NCI-H146 (cell line): ENCODE measurements at regions not wholly inside any gene's neighbourhood (a gene's known extent, or its start where the extent isn't known, plus 50 kb on each side); places are given as distances from the start of the nearest gene placed in this dataset.

Experiments
- DNase-seq: peaks from one replicate; lab custom pipeline; 2025; lab: John Stamatoyannopoulos, UW

DNA sequence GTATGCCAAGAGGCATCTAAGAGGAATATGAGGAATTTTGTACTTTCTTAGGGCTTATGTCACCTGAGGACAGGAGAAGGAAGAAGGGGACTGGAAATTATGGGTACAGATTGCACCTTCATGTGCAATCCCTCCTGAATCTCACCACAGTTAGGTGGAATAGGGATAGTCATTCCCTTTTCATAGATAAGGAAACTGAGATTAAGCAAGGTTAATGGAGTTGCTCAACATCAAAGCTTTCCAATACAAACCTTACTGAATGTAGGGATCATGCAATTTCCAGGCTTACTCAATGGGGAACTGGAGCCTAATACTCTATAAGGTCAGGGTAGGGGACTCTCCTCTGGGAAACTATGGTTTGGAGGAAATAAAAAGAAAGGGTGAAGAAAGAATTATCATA lies 133.0 kb downstream of the C11orf87 start:
- DNase-seq: no peak

DNA sequence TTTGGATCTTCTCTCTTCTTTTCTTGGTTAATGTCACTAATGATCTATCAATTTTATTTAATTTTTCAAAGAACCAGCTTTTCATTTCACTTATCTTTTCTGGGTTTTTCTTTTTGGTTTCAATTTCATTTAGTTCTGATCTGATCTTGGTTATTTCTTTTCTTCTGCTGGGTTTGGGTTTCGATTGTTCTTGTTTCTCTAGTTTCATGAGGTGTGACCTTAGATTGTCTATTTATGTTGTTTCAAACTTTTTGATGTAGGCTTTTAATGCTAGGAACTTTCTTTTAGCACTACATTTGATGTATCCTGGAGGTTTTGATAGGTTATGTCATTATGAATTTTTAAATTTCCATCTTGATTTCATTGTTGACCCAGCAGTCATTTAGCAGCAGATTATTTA lies 142.3 kb downstream of the C11orf87 start:
- DNase-seq: no peak

GRCh38 chr11:109582470-109582869 lies 160.5 kb downstream of the C11orf87 start:
- DNase-seq: no peak

GRCh38 chr11:109584001-109584972 lies 162.3 kb downstream of the C11orf87 start:
- DNase-seq: no peak

DNA sequence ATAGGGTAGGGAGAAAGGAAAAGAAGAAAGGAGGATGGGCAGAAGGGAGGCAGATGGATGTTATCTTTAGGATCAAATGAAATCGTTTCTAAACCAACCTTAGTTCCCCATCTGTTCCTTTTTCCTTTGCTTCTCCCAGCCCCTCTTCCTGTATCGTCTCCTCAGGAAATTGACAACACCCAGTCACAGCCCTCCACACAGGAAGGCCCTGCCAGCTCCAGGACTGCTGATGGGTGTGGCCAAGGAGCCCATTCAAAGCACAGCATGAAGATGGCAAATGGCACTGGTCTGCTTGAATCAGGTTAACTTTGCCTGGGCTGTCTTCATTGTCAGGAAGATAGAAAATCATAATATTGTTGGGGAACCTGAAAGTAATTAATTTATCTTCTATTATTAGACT lies 164.8 kb downstream of the C11orf87 start:
- DNase-seq: peak; percentile 2

DNA sequence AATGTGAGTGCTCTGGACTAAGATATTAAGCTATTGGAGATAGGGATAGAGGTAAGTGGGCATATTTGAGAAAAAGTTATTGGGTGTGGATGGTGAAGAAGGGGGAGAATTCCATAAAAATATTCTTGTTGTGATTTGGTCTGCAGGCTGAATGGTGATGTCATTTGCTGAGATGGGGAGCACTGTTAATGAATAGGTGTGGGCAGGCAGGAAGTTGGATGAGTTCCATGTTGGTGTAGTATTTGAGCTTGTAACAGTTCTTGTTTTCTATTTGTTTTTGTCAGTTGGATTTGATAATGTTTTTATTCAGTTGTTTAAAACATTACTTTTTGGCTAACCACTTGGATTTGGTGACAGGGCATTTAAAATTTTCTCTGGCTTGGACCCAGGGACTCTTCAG lies 168.8 kb downstream of the C11orf87 start:
- DNase-seq: no peak

DNA sequence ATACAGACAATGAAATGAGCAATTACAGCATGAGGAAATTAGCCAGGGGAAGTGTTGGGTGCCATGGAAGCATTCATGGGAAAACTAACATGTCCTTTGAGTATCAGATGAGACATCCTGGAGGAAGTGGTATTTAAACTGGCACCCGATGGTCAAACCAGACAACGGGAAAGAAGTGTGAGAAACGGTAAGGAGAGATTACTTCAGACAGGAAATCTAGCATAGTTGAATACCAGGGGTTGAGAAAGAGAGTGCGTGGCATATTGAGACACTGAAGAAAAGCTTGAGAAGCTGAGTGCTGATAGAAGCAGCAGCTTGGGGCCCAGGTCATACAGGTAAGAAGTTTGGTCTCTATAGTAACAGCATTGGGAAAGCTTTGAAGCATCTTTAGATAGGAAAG lies 175.3 kb downstream of the C11orf87 start:
- DNase-seq: no peak

GRCh38 chr11:109604481-109605400 lies 182.8 kb downstream of the C11orf87 start:
- DNase-seq: no peak

- DNase-seq: no peak
Measured at GRCh38 chr11:109606256-109606655, 184.3 kb downstream of the C11orf87 start.

- no peak for DNase-seq
Measured at GRCh38 chr11:109609454-109610185, 187.6 kb downstream of the C11orf87 start.

DNA sequence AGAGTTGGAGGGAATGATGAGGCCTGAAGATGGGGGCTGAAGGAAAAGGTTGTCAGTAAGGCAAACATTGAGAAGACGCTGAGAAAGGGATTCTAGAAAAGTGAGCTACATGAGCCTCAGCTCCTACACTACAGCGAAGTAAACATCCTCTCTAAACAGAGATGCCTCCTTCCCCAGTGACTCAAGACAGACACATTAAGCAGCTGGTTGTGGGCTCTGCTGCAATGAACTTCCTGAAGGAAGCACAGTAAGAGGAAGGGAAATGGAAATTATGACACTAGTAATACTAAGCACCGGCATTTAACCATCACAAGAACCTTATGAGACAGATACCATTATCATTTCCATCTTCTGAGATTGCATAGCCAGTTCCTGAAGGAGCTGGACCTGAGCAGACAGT lies 190.5 kb downstream of the C11orf87 start:
- DNase-seq: no peak

DNA sequence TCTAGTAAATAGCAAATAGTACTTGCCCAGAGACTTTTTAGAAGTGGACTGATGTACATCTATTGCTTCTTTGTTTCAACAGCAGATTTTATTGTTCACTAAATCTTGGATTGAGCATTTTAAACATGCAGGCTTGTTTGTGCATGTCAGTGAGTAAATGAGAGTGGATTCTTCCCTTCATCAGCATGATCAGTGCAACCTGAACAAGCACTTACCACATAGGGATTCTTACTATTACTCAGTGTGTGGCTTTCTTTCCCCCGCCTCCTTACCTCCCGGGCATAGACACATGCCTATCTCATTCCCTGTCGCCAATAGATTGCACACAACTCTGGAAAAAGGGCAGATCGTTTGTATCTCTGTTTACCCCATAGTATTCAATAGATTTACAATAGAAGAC lies 197.5 kb downstream of the C11orf87 start:
- DNase-seq: no peak

DNA sequence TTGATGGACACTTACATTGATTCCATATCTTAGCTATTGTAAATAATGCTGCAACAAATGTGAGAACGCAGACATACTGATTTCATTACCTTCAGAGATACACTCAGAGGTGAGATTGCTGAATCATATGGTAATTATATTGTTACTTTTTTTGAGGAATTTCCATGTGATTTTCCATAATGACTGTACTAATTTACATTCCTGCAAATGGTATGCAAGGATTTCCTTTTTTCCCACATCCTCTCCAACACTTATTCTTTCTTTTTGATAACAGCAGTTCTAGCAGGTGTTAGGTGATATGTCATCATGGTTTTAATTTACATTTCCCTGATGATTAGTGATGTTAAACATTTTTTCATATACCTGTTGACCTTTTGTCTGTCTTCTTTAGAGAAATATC lies 207.7 kb downstream of the C11orf87 start:
- no peak for DNase-seq

DNA sequence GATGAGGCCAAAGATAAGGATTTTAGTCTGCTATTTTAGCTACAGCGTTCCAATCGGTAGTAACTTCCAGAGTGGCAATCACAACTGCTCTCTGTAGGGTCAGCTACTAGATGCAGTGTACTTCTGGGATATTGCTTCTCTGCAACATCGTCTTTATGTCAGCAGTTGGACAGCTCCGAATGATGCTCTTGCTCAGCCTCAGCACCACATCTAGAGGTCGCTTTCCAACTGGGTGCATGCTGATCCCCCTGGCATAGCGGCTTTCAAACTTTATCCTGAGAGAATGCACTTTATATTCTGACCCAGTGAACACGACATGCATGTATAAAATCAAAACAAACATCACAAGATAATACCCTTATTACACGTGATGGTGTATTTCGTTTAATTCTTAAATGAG lies 219.6 kb downstream of the C11orf87 start:
- no peak for DNase-seq

GRCh38 chr11:109644152-109644551 lies 222.2 kb downstream of the C11orf87 start:
- DNase-seq: peak; percentile 78

- DNase-seq: no peak
Measured at GRCh38 chr11:109648804-109649203, 226.8 kb downstream of the C11orf87 start.

GRCh38 chr11:109654091-109654490 lies 232.1 kb downstream of the C11orf87 start:
- DNase-seq: no peak

DNA sequence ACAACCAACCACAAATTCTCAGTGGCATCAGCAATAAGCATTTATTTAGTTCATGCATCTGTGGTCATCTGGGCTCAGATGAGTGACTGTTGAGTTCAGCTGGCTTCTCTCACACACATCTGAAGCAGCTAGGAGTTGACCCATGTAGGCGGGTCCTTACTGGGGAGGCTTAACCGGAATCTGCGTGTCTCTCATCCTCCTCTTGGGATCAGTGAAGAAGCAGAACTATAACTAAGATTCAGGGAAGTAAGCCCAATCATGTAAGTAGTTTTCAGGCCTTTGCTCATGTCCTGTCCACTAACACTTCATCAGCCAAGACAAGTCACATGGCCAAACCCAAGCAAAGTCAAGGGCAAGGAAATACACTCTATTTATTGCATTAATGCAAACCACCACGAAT lies 236.2 kb downstream of the C11orf87 start:
- DNase-seq: no peak

DNA sequence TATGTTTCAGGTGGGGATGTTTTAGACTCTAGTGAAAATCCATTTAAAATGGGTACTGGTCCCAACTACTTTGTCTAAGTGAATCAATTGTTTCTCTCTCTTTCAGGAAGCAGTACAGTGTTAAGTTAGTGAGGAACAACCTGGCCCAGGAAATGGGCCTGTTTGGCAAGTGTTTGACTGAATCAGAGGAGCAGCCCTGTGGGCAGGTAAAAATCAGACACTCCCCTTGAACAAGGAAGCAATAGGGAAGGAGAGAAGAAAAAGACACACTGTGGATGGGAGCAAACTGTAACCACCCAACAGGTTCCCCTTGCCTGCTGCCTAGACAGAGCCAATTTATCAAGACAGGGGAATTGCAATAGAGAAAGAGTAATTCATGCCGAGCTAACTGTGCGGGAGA lies 245.7 kb downstream of the C11orf87 start:
- DNase-seq: no peak

DNA sequence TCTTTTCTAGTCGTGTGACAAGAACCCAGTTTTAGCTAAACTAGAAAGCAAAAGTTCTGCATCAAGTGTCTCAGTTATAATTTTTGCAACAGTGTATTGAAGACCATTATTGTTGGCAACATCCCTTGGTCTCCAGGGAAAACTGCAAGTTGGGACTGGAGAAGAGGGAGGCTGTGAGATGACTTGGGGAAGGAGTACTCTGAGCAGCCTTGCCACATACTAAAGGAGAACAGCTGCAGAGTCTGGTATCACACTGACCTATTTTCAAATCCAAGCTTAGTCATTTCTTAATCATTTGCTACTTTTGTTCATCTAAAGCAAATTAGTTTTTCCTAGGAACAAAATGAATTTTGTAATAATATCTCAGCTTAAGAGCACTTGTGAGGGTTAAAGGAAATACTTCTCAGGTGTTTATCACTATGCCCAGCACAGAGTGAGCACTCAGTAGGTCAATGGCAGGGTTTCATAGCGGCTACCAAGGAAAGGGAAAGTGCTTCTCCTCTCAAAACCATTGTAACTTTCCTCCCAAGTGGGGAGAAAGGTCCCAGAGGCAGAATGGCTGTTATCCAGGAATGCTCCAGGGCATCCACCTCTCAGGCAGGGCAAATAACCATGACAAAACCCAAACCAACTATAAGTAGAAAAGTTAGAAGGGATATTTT lies 247.1 kb downstream of the C11orf87 start:
- DNase-seq: no peak

DNA sequence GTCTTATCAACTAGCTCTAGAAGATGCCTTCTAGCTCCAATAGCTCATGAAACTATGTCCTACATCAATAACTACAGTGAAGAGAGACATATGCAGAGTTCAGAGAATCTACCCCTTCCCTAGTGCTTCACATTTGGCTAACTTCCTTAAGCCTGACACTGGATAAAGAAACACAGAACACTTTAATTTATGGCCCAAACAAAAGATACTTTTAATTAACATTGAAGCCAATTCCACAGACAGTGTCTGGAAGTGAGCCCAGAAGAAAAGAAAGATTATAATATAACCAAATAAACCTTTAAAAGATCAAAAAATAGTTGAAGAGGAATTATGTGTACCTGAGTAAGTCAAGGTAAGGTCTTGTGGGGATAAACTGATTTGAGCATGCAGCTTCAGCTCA lies 255.2 kb downstream of the C11orf87 start:
- DNase-seq: no peak

DNA sequence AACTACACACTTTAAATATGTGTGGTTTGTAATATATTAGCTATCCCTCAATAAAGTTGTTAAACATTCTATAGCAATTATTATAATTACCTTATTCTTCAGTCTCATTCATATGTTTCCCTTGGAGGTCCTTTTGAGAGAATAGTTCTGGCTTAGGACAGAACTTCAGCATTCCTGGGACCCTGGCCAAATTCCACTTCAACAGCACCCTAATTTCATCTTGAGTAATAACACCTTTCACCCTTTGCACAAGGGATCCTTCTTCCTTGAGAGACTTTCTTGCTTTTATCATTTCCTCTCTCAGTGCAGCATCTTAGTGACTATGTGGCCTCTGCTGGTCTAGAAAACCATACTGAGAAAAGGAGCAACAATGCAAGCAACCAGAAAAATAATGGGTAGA lies 255.9 kb downstream of the C11orf87 start:
- DNase-seq: no peak
